Ovary (tissue), 3 donors: ENCODE measurements at regions not wholly inside any gene's neighbourhood (a gene's known extent, or its start where the extent isn't known, plus 50 kb on each side); places are given as distances from the start of the nearest gene placed in this dataset.

Experiments used
- EP300 ChIP-seq: sonication (generic); formaldehyde crosslinking; IDR thresholded peaks from one replicate; pipeline ENCODE4 v1.6.1; 2017; ENCODE audit warnings: antibody characterized with exemption
- POLR2A ChIP-seq: fragments of 450-650 bp; IDR thresholded peaks from one replicate; pipeline ENCODE4 v1.6.1; 2017; ENCODE audit warnings: antibody characterized with exemption, mild to moderate bottlenecking, moderate library complexity
- TF ChIP-seq, protein P1 (sequence below), 3 donors: fragments of 450-650 bp in 2 of 3; fragments of 200-600 bp in 1 of 3; IDR thresholded peaks; one replicate each; pipeline versions ENCODE4 v1.5.1 to v1.8.0; 2016 to 2022; ENCODE audit warnings: antibody characterized with exemption in 3 of 3, mild to moderate bottlenecking in 1 of 3
- donor health status: DM: no; HTN: no; CAD: no.

DNA sequence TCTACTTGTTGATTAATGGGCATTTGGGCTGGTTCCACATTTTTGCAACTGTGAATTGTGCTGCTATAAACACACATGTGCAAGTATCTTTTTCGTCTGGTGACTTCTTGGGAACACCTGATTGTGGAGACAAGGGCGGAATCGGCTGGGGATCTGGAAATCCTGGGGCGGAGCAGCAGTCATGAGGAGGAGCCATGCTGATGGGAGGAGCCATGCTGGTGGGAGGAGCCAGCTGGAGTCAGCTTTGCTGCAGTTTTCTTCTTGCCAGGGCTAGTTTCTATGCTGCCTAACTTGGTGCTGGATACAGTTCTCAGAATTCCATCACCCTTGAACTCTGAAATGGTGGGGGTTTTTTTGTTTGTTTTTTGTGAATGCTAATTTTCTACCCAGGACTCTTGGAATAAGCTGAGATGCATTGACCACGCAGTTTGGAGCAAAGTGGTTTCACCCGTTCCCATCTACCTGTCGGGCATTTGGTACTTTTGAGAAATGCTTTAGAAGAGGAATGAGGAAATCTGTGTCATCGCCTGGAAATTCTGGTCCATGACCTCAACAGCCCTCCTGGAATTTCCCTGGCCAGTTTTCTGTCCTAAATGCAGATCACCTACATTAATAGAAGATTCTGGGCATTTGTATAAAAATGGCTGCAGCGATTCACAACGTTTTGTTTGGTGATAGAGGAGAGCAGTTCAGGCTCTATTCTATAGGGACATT is 217.4 kb upstream of the ZFHX3 start:
- TF ChIP-seq, protein P1, sequence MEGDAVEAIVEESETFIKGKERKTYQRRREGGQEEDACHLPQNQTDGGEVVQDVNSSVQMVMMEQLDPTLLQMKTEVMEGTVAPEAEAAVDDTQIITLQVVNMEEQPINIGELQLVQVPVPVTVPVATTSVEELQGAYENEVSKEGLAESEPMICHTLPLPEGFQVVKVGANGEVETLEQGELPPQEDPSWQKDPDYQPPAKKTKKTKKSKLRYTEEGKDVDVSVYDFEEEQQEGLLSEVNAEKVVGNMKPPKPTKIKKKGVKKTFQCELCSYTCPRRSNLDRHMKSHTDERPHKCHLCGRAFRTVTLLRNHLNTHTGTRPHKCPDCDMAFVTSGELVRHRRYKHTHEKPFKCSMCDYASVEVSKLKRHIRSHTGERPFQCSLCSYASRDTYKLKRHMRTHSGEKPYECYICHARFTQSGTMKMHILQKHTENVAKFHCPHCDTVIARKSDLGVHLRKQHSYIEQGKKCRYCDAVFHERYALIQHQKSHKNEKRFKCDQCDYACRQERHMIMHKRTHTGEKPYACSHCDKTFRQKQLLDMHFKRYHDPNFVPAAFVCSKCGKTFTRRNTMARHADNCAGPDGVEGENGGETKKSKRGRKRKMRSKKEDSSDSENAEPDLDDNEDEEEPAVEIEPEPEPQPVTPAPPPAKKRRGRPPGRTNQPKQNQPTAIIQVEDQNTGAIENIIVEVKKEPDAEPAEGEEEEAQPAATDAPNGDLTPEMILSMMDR (IDR thresholded peaks at IDR 0.05), result no peak
- TF ChIP-seq POLR2A, result no peak
- no peak for TF ChIP-seq EP300
